ENCODE measurements at regions not wholly inside any gene's neighbourhood (a gene's known extent, or its start where the extent isn't known, plus 50 kb on each side); places are given as distances from the start of the nearest gene placed in this dataset.
"Not testable (repeated sequence)": the region's sequence is repeated elsewhere in the genome, so short reads cannot be mapped to it uniquely, and the experiment has no call there.

DNA sequence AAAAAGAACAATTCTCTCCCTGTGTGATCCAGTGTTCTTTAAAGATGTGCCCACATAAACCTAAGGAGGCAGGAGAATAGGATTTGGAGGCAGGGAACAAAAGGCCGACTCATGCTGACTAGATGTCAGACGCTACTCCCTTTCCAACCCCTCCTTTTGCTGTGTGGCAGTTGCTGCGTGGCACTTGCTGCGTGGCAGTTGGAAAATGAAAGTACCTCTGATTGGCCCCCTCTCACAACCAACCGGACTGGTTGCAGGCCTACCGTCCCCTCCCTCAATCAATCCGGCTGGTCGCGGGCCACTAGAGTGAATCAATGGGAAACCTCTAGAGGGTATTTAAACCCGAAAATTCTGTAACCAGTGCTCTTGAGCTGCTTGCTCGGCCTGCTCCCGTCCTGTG is 551.0 kb downstream of the KIF4B start:
- DNase-seq: no peak
- Histone ChIP-seq H3K27ac (no peak overlapping the region), H3K4me3 (ENCODE audit: low read depth, low read length) (no peak overlapping the region), H3K36me3 (replicated peaks) (no peaks in the 10 kb centered on the region), H3K27me3 (replicated peaks) (no peaks in the 10 kb centered on the region)
- TF ChIP-seq CTCF (IDR thresholded peaks at IDR 0.05; ENCODE audit: low read depth, low read length, missing control alignments): no peak
- in situ Hi-C loops (cut with HindIII; ENCODE audit: low pct_ligation_motif_present, low sequenced_read_pairs): no loop called here

DNA sequence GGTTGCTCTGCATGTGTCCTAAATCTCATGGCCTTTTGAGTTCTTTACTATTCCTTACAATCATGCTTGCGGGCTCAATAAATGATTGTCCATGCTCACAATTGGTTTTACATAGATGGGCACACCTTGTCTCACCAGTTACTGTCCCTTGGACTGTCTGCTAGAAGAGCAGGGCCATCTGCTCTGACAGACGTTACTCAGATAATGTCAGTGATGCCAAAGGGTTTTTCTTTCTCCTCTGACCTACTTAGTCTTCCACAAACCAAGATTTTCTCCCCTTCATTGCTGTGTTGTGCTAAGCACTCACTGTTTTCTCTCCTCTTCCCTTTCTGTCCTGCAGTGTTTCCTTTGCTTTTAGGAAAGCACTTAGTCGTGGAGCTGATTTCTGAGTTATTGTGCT is 562.3 kb downstream of the KIF4B start:
- Histone ChIP-seq H3K36me3 (replicated peaks) (no peaks in the 10 kb centered on the region), H3K27me3 (replicated peaks) (no peaks in the 10 kb centered on the region), H3K27ac (no peak overlapping the region), H3K4me3 (ENCODE audit: low read depth, low read length) (no peak overlapping the region)
- in situ Hi-C loops (cut with HindIII; ENCODE audit: low pct_ligation_motif_present, low sequenced_read_pairs): no loop called here
- no peak for DNase-seq
- TF ChIP-seq CTCF (IDR thresholded peaks at IDR 0.05; ENCODE audit: low read depth, low read length, missing control alignments): no peak

GRCh38 chr5:155586808-155587207 is 573.3 kb downstream of the KIF4B start:
- in situ Hi-C loops (cut with HindIII; ENCODE audit: low pct_ligation_motif_present, low sequenced_read_pairs): not testable (repeated sequence)

DNA sequence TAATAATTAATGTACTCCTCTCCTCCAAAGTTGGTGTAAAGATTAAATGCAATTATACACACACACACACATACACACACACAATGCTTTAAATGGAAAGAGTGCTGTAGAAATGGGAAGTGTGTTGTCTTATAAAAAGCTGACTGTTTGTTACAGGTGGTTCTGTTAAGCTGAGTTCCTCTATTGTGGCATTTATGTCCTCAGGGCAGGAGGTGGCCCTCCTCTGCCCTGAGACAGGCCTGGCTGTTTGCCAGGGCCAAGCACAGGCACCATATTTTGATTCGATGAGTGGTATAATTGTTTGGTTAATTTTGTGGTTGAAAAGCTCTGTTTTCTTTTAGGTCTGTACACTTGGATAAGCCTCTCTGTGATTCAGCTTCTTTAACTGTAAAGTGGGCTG is 573.9 kb downstream of the KIF4B start:
- H3K27me3 ChIP-seq (replicated peaks): no peaks in the 10 kb centered on the region
- DNase-seq: no peak
- TF ChIP-seq CTCF (IDR thresholded peaks at IDR 0.05; ENCODE audit: low read depth, low read length, missing control alignments): no peak
- in situ Hi-C loops (cut with HindIII; ENCODE audit: low pct_ligation_motif_present, low sequenced_read_pairs): no loop called here
- no peaks in the 10 kb centered on the region for H3K36me3 ChIP-seq (replicated peaks)
- H3K27ac ChIP-seq: no peak overlapping the region
- H3K4me3 ChIP-seq (ENCODE audit: low read depth, low read length): no peak overlapping the region

More at GRCh38 chr5:155586808-155587207, 573.3 kb downstream of the KIF4B start:
- not testable (repeated sequence) for H3K36me3 ChIP-seq (replicated peaks); H3K27me3 ChIP-seq (replicated peaks); H3K4me3 ChIP-seq (ENCODE audit: low read depth, low read length); H3K27ac ChIP-seq; DNase-seq

DNA sequence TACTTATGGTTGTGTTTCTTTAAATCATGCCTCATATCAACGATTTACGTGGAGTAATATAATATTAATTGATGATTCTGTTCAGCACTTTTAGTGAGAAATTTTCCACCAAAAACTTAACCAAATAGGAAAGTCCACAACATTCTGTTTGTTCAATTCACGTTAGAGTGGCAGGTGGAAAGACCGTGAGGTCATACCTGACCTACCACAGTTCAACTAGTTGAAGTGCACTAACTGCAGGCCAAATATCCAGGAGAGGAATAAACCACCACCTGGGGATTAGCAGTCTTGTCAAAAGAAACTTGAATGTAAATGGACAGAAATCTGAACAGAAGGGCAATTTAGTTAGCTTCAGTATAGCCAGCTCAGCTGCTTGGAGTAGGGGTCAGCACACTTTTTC is 577.7 kb downstream of the KIF4B start:
- no peaks in the 10 kb centered on the region for H3K36me3 ChIP-seq (replicated peaks)
- no peaks in the 10 kb centered on the region for H3K27me3 ChIP-seq (replicated peaks)
- no peak for DNase-seq
- in situ Hi-C loops (cut with HindIII; ENCODE audit: low pct_ligation_motif_present, low sequenced_read_pairs): no loop called here
- H3K27ac ChIP-seq: no peak overlapping the region
- TF ChIP-seq CTCF (IDR thresholded peaks at IDR 0.05; ENCODE audit: low read depth, low read length, missing control alignments): no peak
- no peak overlapping the region for H3K4me3 ChIP-seq (ENCODE audit: low read depth, low read length)

DNA sequence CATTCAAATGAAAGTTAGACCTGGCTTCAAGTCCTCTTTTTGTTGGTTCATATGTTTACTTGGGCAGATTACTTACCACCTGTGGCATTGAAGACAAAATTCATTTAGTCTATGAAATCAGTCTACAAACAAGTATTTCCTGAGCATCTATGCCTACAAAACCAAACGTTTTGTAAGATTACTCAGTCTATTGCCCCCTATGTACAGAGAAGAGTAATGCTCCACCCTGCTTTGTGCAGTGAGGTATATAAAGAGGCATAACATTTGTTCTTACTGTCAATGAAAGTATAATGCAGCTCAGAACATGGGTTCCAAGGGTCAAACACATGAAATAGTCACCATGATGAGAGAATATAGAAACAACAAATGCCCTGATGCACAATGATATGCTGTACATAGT is 580.7 kb downstream of the KIF4B start:
- H3K27me3 ChIP-seq (replicated peaks): no peaks in the 10 kb centered on the region
- no peak for TF ChIP-seq CTCF (IDR thresholded peaks at IDR 0.05; ENCODE audit: low read depth, low read length, missing control alignments)
- in situ Hi-C loops (cut with HindIII; ENCODE audit: low pct_ligation_motif_present, low sequenced_read_pairs): no loop called here

More for the DNA sequence above, 580.7 kb downstream of the KIF4B start:
- H3K4me3 ChIP-seq (ENCODE audit: low read depth, low read length): no peak overlapping the region
- no peaks in the 10 kb centered on the region for H3K36me3 ChIP-seq (replicated peaks)
- no peak for DNase-seq
- no peak overlapping the region for H3K27ac ChIP-seq
